GM21723 (cell line): ENCODE measurements at regions not wholly inside any gene's neighbourhood (a gene's known extent, or its start where the extent isn't known, plus 50 kb on each side); places are given as distances from the start of the nearest gene placed in this dataset.
A peak's percentile ranks its signal among the peaks of the same experiment; 100 is the strongest.
"Not testable (repeated sequence)": the region's sequence is repeated elsewhere in the genome, so short reads cannot be mapped to it uniquely, and the experiment has no call there.

Experiments used
- ATAC-seq: cut with Tn5 transposase; IDR thresholded peaks from one replicate; pipeline ENCODE4 v1.9.1; 2021; ENCODE audit warnings: mild to moderate bottlenecking, moderate library complexity; ENCODE audit not compliant: unreplicated experiment

DNA sequence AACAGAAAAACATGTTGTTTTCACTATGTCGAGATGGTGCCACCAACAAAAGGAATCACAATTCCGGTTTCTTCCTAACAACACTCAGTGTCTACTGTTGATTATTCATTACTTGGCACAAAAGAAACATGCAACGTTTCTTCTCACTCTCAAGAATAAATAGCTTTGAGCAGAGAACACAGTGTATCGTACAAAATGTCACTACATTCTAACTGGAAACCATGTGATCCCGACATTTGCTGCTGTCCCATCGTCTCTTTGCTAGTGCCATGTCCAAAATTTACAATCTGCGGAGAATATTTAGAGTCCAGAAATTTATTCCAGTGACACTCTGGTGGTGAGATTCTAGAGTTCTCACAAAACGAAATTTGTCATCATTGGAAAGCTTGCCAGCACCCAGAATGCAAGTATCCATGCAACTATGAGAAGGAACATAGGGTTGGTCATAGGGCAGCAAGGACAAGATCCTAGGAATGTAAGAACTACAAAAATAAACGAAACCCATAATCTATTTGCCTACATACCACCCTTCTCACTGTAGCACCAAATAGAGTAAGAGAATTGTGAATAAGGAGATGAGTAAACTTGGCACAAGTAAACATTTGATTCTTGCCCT is 505.1 kb downstream of the LTN1 start:
- no peak for ATAC-seq

DNA sequence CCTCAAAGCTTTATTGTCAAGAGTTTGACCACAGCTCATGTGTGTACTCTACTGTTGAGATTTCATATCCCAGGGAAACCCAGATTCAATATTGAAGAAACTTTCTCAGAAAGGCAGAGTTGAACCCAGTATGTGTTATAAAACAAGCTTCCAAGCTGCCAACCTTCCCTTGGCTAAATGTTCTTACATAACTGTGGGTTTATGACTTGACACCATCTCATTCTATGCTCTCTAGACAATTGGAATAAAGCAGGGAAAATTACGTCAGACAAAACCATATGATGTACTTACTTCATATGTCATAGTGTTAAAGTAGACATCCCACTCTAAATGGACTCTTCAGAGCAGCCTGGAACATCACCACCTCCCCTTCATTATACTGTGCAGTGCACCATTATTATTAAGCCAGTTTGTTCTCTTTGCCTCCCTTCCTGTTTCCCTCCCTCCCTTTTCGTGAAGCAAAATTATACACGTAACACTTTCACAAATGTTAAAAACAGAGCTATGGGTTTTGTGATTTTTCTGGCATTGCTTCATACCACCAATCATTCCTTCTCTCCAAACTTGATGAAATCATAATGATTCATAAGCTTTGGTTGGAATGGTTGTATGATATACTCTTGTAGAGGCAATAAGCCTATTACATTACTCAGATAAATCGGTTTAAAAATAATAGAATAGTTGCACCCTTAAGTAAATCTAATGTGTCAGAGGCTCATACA is 507.2 kb downstream of the LTN1 start:
- ATAC-seq: no peak

GRCh38 chr21:28483301-28484035 is 509.2 kb downstream of the LTN1 start:
- no peak for ATAC-seq

DNA sequence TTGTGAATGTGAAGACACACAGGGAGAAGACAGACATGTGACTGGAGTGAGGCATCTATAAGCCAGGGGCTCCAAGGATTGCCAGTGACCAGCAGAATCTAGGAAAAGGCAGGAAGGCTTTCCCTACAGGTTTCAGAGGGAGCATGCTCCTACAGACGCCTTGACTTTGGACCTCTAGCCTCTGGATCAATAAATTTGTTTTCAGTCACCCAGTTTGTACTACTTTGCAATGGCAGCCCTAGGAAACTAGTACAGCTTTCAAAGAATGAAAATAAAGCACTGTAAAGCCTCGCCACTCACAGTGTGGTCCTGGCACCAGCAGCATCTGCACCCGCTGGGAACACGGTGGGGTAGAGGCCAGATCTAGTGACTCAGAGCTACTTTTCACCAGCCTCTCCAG is 510.0 kb downstream of the LTN1 start:
- no peak for ATAC-seq

- ATAC-seq: no peak
Measured at GRCh38 chr21:28480470-28480869, 512.2 kb downstream of the LTN1 start.

GRCh38 chr21:28473530-28474220 is 519.0 kb downstream of the LTN1 start:
- peak; percentile 56 for ATAC-seq

GRCh38 chr21:28472543-28472942 is 520.1 kb downstream of the LTN1 start:
- ATAC-seq: not testable (repeated sequence)

DNA sequence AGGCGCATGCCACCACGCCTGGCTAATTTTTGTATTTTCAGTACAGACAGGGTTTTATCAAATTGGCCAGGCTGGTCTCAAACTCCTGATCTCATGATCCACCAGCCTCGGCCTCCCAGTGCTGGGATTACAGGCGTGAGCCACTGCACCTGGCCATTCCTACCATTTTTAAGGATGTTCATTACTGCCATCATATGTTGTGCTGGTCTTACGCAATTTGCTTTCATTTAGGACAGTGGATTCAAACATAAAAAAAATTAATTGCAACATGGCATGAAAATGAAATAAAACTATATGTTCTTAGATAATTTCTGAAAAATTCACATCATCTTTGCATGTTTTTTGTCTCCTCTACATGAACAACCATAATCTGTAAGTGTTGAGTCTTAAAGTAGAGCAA is 527.7 kb downstream of the LTN1 start:
- ATAC-seq: no peak

- ATAC-seq: no peak
Measured at GRCh38 chr21:28464095-28464494, 528.6 kb downstream of the LTN1 start.

DNA sequence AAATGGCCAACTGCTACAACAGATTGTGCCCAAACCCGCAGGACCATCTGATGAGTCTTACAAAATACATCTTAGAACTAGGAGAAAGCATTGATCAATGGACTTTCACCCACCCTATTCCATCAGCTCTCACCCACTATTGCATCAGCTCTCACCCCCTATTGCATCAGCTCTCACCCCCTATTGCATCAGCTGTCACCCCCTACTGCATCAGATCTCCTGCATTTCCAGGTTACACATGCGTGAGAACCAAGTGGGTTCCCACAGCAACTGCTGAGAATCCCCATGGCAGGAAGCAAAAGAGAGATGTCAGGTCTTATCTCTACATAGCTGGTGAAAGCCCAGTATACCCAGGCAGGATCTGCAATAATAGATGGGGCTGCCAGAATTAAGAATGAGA is 533.5 kb downstream of the LTN1 start:
- no peak for ATAC-seq

- ATAC-seq: no peak
Measured at GRCh38 chr21:28458446-28458845, 534.2 kb downstream of the LTN1 start.

DNA sequence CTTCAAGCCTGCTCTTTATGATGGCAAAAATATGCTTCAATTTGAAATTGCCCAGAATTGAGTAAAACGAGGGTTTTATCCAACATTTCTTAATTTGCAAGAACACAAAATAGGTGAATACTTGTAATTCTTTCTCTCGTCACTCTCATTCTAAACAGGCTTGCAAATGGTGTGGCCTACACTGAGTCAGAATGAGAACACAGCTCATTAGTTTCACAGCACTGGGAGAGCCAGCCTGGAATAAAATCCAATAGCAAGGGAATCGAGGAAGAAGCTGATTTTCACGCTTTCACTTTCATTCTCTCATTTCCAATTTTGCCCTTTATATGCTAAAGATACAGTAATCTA is 537.5 kb downstream of the LTN1 start:
- ATAC-seq: no peak

- no peak for ATAC-seq
Measured at GRCh38 chr21:28454564-28455252, 538.0 kb downstream of the LTN1 start.

DNA sequence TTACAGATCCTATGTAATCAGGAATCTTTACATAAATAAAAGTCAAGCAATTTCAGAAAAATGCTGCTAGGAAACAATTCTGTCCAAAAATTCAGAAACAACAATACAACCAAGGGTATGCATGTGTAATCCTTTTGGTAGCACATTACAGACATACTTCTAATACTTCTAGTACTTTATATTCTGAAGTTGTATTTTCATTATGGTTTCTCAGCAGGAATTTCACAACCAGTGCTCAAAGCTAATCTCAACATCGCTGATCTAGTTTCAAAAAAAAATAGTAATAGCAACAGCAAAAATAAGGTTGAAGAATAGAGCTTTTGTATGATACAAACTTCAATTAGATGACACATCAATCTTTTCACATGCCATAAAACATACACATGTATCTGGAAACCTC is 545.2 kb downstream of the LTN1 start:
- ATAC-seq: no peak

GRCh38 chr21:28445141-28445830 is 547.4 kb downstream of the LTN1 start:
- no peak for ATAC-seq

DNA sequence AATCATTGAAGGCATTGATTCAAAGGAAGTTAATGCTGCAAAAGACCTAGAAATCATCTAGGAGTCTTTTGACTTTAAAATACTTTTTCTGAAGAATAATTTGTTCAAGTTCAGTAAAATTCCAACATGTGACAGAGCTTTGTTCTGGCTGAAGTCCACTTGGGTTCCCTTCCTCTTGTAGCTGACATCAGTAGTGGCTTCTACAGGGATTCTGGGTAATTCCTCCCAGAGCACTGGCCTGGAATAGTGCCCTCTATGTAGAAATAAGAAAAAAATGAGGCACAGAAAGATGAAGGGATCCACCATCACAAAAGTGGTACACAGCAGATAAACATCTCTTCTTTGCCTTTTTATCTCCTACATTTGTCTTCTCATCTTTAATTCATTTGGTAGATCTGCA is 548.1 kb downstream of the LTN1 start:
- no peak for ATAC-seq

DNA sequence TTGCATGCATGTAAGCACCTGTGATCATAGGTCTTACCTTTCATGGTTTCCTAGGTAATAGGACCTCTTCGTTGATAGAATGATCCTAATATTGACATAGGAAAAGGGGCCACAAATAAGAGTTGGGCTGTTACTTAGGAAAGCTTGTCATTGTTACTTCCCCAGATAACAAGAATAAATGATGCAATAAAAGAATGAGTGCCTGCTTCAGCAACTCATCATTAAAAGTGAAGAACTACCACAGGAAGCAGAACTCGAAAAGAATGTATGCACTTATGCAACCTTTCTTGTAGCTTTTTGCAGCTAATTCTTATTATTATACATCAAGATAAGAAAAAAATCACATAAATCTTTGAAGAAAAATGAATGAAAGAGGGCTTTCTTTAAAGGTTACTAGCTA is 548.6 kb downstream of the LTN1 start:
- ATAC-seq: no peak

DNA sequence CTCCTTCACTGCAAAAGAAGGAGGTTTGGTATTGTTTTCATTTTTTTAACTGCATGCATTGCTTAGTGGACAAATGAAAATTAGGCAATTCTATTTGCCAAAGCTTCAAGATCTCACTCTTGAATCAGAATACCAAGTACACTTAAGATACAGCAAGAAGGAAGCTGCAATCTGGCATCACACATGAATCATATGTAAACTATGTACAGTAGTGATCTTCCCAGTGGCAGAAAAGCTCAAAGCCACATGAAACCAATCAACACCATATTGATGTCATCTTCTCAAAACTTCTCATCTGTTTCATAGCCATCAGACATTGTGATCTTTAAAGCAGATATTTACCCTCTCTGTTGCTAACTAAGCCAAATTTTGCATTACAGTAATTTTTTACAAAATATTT is 550.1 kb downstream of the LTN1 start:
- no peak for ATAC-seq

DNA sequence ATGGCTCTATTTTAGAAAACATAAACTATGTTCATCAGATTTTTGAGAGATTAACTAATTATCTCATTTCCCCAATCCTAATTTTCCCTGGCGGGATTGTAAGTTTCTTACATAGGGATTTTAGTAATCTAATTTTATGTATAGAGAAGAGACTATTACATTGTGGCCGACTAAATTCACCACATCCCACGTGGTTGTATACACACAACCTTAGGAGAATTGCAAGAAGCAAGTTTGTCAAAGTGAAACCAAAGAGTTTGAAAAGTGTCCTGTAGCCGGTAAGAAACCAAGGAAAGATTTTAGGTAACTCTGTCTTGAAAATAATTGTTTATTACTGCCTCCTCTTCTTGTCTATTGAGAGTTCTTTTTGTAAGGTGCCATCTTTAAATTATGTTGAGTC is 550.6 kb downstream of the LTN1 start:
- ATAC-seq: no peak

DNA sequence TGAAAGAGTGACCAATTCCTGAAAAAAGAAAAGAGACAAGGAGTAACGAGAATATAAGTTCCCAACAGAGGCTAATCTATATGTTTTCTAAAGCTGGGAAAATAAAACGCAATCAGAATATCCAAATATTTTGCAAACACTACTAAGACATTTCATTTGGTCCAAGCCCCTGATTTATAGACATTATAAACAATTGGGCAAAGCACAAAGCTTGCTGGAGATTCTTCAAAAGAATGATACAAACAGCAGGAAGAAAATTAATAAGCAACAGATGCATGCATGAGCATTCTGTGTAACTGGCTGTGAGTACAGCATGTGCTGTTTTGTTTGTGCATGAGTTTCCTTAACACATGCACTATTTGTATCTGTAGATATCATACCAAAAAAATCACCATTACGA is 552.9 kb downstream of the LTN1 start:
- ATAC-seq: no peak

DNA sequence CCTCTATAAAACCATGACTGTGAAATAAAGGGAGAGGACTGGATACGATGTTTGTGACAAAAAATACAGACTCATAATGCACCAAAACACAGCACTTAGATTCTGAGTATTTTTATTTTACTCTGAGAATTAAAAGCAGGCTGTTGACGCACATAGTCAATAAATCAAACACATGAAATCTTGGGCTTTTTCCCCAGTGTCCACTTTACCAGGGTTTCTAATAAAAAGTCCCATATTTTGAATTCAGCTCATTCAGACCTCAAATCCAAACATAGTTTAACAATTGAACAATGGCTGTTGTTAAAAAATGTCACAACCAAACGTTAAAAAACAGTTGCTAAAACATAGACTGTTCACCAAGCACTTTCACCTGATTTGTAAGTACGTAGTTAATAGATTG is 553.4 kb downstream of the LTN1 start:
- no peak for ATAC-seq
